Cerebellar cortex (tissue), 1 donor: ENCODE measurements at regions not wholly inside any gene's neighbourhood (a gene's known extent, or its start where the extent isn't known, plus 50 kb on each side); places are given as distances from the start of the nearest gene placed in this dataset.

Experiments used
- DNase-seq: peaks from one replicate; pipeline ENCODE4 v3.0.0-alpha.2; 2015; ENCODE audit warnings: low spot score

GRCh38 chr1:222290866-222291265, 257.0 kb downstream of the HHIPL2 start:
- DNase-seq = no peak

- DNase-seq = no peak
These were observed 259.9 kb downstream of the HHIPL2 start for GRCh38 chr1:222288053-222288452.

GRCh38 chr1:222286011-222286410, 261.9 kb downstream of the HHIPL2 start:
- DNase-seq = no peak

- no peak for DNase-seq
These were observed 262.4 kb downstream of the HHIPL2 start for GRCh38 chr1:222285526-222285925.

- DNase-seq = no peak
These were observed 263.4 kb downstream of the HHIPL2 start for GRCh38 chr1:222284466-222284865.

GRCh38 chr1:222283147-222283768, 264.6 kb downstream of the HHIPL2 start:
- DNase-seq = no peak

- no peak for DNase-seq
These were observed 268.3 kb downstream of the HHIPL2 start for GRCh38 chr1:222279591-222279990.

- DNase-seq = no peak
These were observed 269.4 kb downstream of the HHIPL2 start for GRCh38 chr1:222278501-222278900.

- DNase-seq = peak; percentile 97
These were observed 272.0 kb downstream of the HHIPL2 start for GRCh38 chr1:222275729-222276465.

- no peak for DNase-seq
These were observed 272.7 kb downstream of the HHIPL2 start for GRCh38 chr1:222275001-222275728.

- no peak for DNase-seq
These were observed 281.4 kb downstream of the HHIPL2 start for GRCh38 chr1:222266223-222267196.

- DNase-seq = no peak
These were observed 284.1 kb downstream of the HHIPL2 start for GRCh38 chr1:222263791-222264190.

GRCh38 chr1:222257027-222257426, 290.9 kb downstream of the HHIPL2 start:
- no peak for DNase-seq

- DNase-seq = no peak
These were observed 291.8 kb downstream of the HHIPL2 start for GRCh38 chr1:222256058-222256457.

- DNase-seq = no peak
These were observed 295.1 kb downstream of the HHIPL2 start for GRCh38 chr1:222252788-222253187.

- DNase-seq = no peak
These were observed 296.1 kb downstream of the HHIPL2 start for GRCh38 chr1:222251847-222252246.

- no peak for DNase-seq
These were observed 297.5 kb downstream of the HHIPL2 start for GRCh38 chr1:222250376-222250775.

GRCh38 chr1:222247811-222248310, 300.0 kb downstream of the HHIPL2 start:
- peak; percentile 95 for DNase-seq

GRCh38 chr1:222247081-222247480, 300.8 kb downstream of the HHIPL2 start:
- peak; percentile 4 for DNase-seq

- no peak for DNase-seq
These were observed 304.0 kb downstream of the HHIPL2 start for GRCh38 chr1:222243902-222244301.

GRCh38 chr1:222242492-222242891, 305.4 kb downstream of the HHIPL2 start:
- no peak for DNase-seq

GRCh38 chr1:222241410-222241809, 306.5 kb downstream of the HHIPL2 start:
- DNase-seq = no peak
